PC-3 (cell line): ENCODE measurements at regions not wholly inside any gene's neighbourhood (a gene's known extent, or its start where the extent isn't known, plus 50 kb on each side); places are given as distances from the start of the nearest gene placed in this dataset.

Source experiments
- EZH2 ChIP-seq: fragments of 300-600 bp; sonication (generic); IDR thresholded peaks from one replicate; pipeline ENCODE4 v1.6.1; 2017; ENCODE audit warnings: antibody characterized with exemption, mild to moderate bottlenecking, low read length; ENCODE audit not compliant: unreplicated experiment
- EZH2phosphoT487 ChIP-seq: fragments of 300-600 bp; sonication (generic); IDR thresholded peaks from 2 replicates; pipeline ENCODE4 v1.6.1; 2018; ENCODE audit warnings: mild to moderate bottlenecking, antibody characterized with exemption, low read length, borderline replicate concordance
- TF ChIP-seq, protein P1 (sequence below): fragments of 300-600 bp; sonication (generic); conservative IDR thresholded peaks from 2 replicates; pipeline ENCODE4 v1.5.1; 2017; ENCODE audit warnings: antibody characterized with exemption, low read depth, mild to moderate bottlenecking, low read length

GRCh38 chr6:156617376-156617775, 159.8 kb upstream of the ARID1B start:
- TF ChIP-seq EZH2, result no peak
- TF ChIP-seq, protein P1, sequence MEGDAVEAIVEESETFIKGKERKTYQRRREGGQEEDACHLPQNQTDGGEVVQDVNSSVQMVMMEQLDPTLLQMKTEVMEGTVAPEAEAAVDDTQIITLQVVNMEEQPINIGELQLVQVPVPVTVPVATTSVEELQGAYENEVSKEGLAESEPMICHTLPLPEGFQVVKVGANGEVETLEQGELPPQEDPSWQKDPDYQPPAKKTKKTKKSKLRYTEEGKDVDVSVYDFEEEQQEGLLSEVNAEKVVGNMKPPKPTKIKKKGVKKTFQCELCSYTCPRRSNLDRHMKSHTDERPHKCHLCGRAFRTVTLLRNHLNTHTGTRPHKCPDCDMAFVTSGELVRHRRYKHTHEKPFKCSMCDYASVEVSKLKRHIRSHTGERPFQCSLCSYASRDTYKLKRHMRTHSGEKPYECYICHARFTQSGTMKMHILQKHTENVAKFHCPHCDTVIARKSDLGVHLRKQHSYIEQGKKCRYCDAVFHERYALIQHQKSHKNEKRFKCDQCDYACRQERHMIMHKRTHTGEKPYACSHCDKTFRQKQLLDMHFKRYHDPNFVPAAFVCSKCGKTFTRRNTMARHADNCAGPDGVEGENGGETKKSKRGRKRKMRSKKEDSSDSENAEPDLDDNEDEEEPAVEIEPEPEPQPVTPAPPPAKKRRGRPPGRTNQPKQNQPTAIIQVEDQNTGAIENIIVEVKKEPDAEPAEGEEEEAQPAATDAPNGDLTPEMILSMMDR, result no peak
- TF ChIP-seq EZH2phosphoT487, result no peak
